ENCODE measurements at regions not wholly inside any gene's neighbourhood (a gene's known extent, or its start where the extent isn't known, plus 50 kb on each side); places are given as distances from the start of the nearest gene placed in this dataset.

DNA sequence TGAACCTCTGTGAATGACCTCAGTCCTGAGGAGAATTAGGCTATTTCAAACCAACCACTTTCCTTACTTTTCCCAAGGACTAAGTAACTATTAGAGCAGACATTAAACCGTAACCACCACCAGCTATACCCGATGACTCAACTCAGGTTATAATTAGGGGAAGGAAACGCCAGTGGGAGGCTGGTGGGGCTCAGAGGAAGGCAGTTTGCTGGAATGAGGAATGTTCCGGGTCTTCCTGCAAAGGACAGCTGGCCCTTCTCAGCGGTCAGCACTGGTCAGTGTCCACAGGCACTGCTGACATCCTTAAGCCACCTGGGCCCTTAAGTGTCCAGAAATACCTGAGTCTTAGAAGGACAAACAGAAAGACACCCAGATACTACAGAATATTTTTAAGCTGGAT lies 515.2 kb downstream of the MAFB start:
- TF ChIP-seq POLR2AphosphoS5 (IDR thresholded peaks at IDR 0.05; ENCODE audit: low read depth): no peak
- no peak for TF ChIP-seq EZH2 (IDR thresholded peaks at IDR 0.05; ENCODE audit: low read depth, unreplicated experiment)
